Psoas muscle (tissue), 7 donors: ENCODE measurements at regions not wholly inside any gene's neighbourhood (a gene's known extent, or its start where the extent isn't known, plus 50 kb on each side); places are given as distances from the start of the nearest gene placed in this dataset.
A peak's percentile ranks its signal among the peaks of the same experiment; 100 is the strongest.

Source experiments
- ATAC-seq, 4 donors: fragments of 200-7000 bp; cut with Tn5 transposase; one replicate each; pipeline ENCODE4 v1.9.1; 2020; ENCODE audit warnings: moderate library complexity in 3 of 4, mild to moderate bottlenecking in 2 of 4
- DNase-seq, 2 donors: peaks; one replicate each; pipeline ENCODE4 v3.0.0-alpha.2; 2020
- H3K27ac ChIP-seq: fragments of 200-600 bp; one replicate; pipeline ENCODE4 v1.8.0; 2022
- H3K27me3 ChIP-seq, 3 donors: fragments of 200-600 bp in 1 of 3; one replicate each; pipeline versions ENCODE4 v1.6.1 to v1.8.0; 2013 to 2022; ENCODE audit warnings: low read length in 2 of 3, mild to moderate bottlenecking in 2 of 3, moderate library complexity in 1 of 3; ENCODE audit not compliant: insufficient read depth in 3 of 3
- H3K36me3 ChIP-seq, 2 donors: fragments of 200-600 bp in 1 of 2; one replicate each; pipeline versions ENCODE4 v1.6.1 to v1.8.0; 2013 to 2022; ENCODE audit warnings: low read depth in 1 of 2, mild to moderate bottlenecking in 1 of 2, moderate library complexity in 1 of 2; ENCODE audit not compliant: insufficient read depth in 1 of 2
- H3K4me1 ChIP-seq: fragments of 200-600 bp; one replicate; pipeline ENCODE4 v1.8.0; 2022
- H3K4me3 ChIP-seq: fragments of 200-600 bp; one replicate; pipeline ENCODE4 v1.8.0; 2022; ENCODE audit warnings: mild to moderate bottlenecking
- H3K9me3 ChIP-seq: fragments of 200-600 bp; one replicate; pipeline ENCODE4 v1.8.0; 2022
- CTCF ChIP-seq: fragments of 200-600 bp; IDR thresholded peaks from one replicate; pipeline ENCODE4 v1.8.0; 2022; ENCODE audit warnings: antibody characterized with exemption
- WGBS, 3 donors: extraction: QIAGEN DNeasy Blood & Tissue Kit; methylation state at CpG; one replicate each; pipeline versions ENCODE4 v1.1.6 to v1.1.7; 2013; 5-methylcytosine and 5-hydroxymethylcytosine counted together
- intact Hi-C, 2 donors: fragments of 100-400 bp; cut with DNase I; formaldehyde crosslinking; loops; one replicate each; pipeline versions ENCODE4 v1.11.0 to v1.14.2; 2022
- donor health status: healthy with polysubstance abuse.
- donor health status: DM: no; HTN: no; CAD: no; lungs with moderate emphysema.
- donor health status: Bipolar disorder and iron deficiency.
- donor health status: healthy.
- donor health status: DM: yes; HTN: yes; CAD: no.
- donor health status: DM: no; HTN: no; CAD: no.
- donor health status: DM: yes; HTN: yes; CAD: no.

GRCh38 chr4:167544391-167544790 is 310.1 kb upstream of the SPOCK3 start:
- no peaks in the 10 kb centered on the region for H3K36me3 ChIP-seq
- WGBS, 3 donors, result 54 to 65% (median 60%) methylated on average over 1 of the region's 1 CpG
- H3K27me3 ChIP-seq, result no peaks in the 10 kb centered on the region
- intact Hi-C loops, result no loop called here
- DNase-seq (no peak), ATAC-seq (no peak)
- no peak for TF ChIP-seq CTCF
- no peak overlapping the region for H3K4me3 ChIP-seq
- H3K27ac ChIP-seq, result no peak overlapping the region
- no peaks in the 10 kb centered on the region for H3K9me3 ChIP-seq
- no peaks in the 10 kb centered on the region for H3K4me1 ChIP-seq

GRCh38 chr4:167550021-167550420 is 315.7 kb upstream of the SPOCK3 start:
- Histone ChIP-seq H3K4me1 (no peaks in the 10 kb centered on the region), H3K9me3 (no peaks in the 10 kb centered on the region), H3K27me3 (no peaks in the 10 kb centered on the region), H3K4me3 (no peak overlapping the region), H3K36me3 (no peaks in the 10 kb centered on the region), H3K27ac (no peak overlapping the region)
- TF ChIP-seq CTCF, result no peak
- ATAC-seq (no peak), DNase-seq (no peak)
- WGBS, 3 donors, result 78 to 83% (median 81%) methylated on average over 5 of the region's 5 CpGs
- intact Hi-C loops, result no loop called here

- Histone ChIP-seq H3K9me3 (peaks cover 8% of the 10 kb centered on the region), H3K27me3 (no peaks in the 10 kb centered on the region), H3K27ac (no peak overlapping the region), H3K36me3 (no peaks in the 10 kb centered on the region), H3K4me1 (no peaks in the 10 kb centered on the region), H3K4me3 (no peak overlapping the region)
- no peak for TF ChIP-seq CTCF
- ATAC-seq (no peak), DNase-seq (no peak)
- intact Hi-C loops, result no loop called here
- 70 to 85% (median 82%) methylated on average over 3 of the region's 3 CpGs for WGBS, 3 donors
Measured at GRCh38 chr4:167555338-167556022, 321.2 kb upstream of the SPOCK3 start.

GRCh38 chr4:167578906-167579305 is 344.6 kb upstream of the SPOCK3 start:
- 20 to 28% (median 24%) methylated on average over 2 of the region's 2 CpGs for WGBS, 3 donors
- intact Hi-C loops, result no loop called here
- H3K4me3 ChIP-seq, result no peak overlapping the region
- no peak for TF ChIP-seq CTCF
- no peaks in the 10 kb centered on the region for H3K36me3 ChIP-seq
- H3K27ac ChIP-seq, result no peak overlapping the region
- ATAC-seq (no peak), DNase-seq (no peak)
- no peaks in the 10 kb centered on the region for H3K9me3 ChIP-seq
- no peaks in the 10 kb centered on the region for H3K4me1 ChIP-seq
- peaks cover 0 to 3% (median 0%) of the 10 kb centered on the region in 3 donors for H3K27me3 ChIP-seq

GRCh38 chr4:167581449-167581965 is 347.2 kb upstream of the SPOCK3 start:
- no peak overlapping the region for H3K27ac ChIP-seq
- no peak overlapping the region for H3K4me3 ChIP-seq
- H3K4me1 ChIP-seq, result no peaks in the 10 kb centered on the region
- H3K9me3 ChIP-seq, result no peaks in the 10 kb centered on the region
- ATAC-seq (no peak), DNase-seq (peak in 1 of 2 donors; percentile 8)
- no peaks in the 10 kb centered on the region for H3K36me3 ChIP-seq
- 85 to 90% (median 86%) methylated on average over 19 of the region's 19 CpGs for WGBS, 3 donors
- peaks cover 0 to 3% (median 0%) of the 10 kb centered on the region in 3 donors for H3K27me3 ChIP-seq
- no peak for TF ChIP-seq CTCF
- intact Hi-C loops, result no loop called here
